Activated T-helper 17 cell treated with anti-CD3 and anti-CD28 coated beads, Interleukin-2, amount 50 U/mL, for 72 hours (primary cell): ENCODE measurements at regions not wholly inside any gene's neighbourhood (a gene's known extent, or its start where the extent isn't known, plus 50 kb on each side); places are given as distances from the start of the nearest gene placed in this dataset.

Experiments
- ATAC-seq: fragments of 150-1000 bp; cut with Tn5 transposase; replicated peaks from 2 replicates; pipeline ENCODE4 v1.10.0; 2021; ENCODE audit warnings: mild to moderate bottlenecking, moderate library complexity
- H3K27ac Mint-ChIP-seq: one replicate; pipeline ENCODE4 v1.8.0; 2022; ENCODE audit warnings: mixed read lengths
- H3K27me3 Mint-ChIP-seq: one replicate; pipeline ENCODE4 v1.8.0; 2022; ENCODE audit warnings: mixed read lengths
- H3K36me3 Mint-ChIP-seq: one replicate; pipeline ENCODE4 v1.8.0; 2022; ENCODE audit warnings: low read depth, mild to moderate bottlenecking, mixed read lengths
- H3K4me1 Mint-ChIP-seq: one replicate; pipeline ENCODE4 v1.8.0; 2022; ENCODE audit warnings: mixed read lengths
- H3K4me3 Mint-ChIP-seq: one replicate; pipeline ENCODE4 v1.8.0; 2022; ENCODE audit warnings: mild to moderate bottlenecking, mixed read lengths
- H3K9me3 Mint-ChIP-seq: one replicate; pipeline ENCODE4 v1.8.0; 2022; ENCODE audit warnings: mixed read lengths

- ATAC-seq, result no peak
- Mint-ChIP-seq H3K27ac (no peak overlapping the region), H3K4me1 (no peaks in the 10 kb centered on the region), H3K4me3 (no peak overlapping the region), H3K9me3 (peaks cover 4% of the 10 kb centered on the region), H3K27me3 (peaks cover 45% of the 10 kb centered on the region), H3K36me3 (no peaks in the 10 kb centered on the region)
These were observed 129.3 kb upstream of the C1orf174 start for GRCh38 chr1:4029376-4029775.

- Mint-ChIP-seq H3K27ac (no peak overlapping the region), H3K9me3 (peaks cover 4% of the 10 kb centered on the region), H3K4me1 (no peaks in the 10 kb centered on the region), H3K36me3 (no peaks in the 10 kb centered on the region), H3K4me3 (no peak overlapping the region), H3K27me3 (peaks cover 35% of the 10 kb centered on the region)
- no peak for ATAC-seq
These were observed 132.5 kb upstream of the C1orf174 start for GRCh38 chr1:4032571-4032970.

GRCh38 chr1:4033129-4033676 is 133.1 kb upstream of the C1orf174 start:
- Mint-ChIP-seq H3K36me3 (no peaks in the 10 kb centered on the region), H3K9me3 (peaks cover 4% of the 10 kb centered on the region), H3K27me3 (peaks cover 39% of the 10 kb centered on the region), H3K4me3 (no peak overlapping the region), H3K27ac (no peak overlapping the region), H3K4me1 (no peaks in the 10 kb centered on the region)
- ATAC-seq, result no peak

- H3K27me3 Mint-ChIP-seq, result peaks cover 44% of the 10 kb centered on the region
- no peaks in the 10 kb centered on the region for H3K4me1 Mint-ChIP-seq
- no peak overlapping the region for H3K4me3 Mint-ChIP-seq
- H3K36me3 Mint-ChIP-seq, result no peaks in the 10 kb centered on the region
- no peak for ATAC-seq
- H3K9me3 Mint-ChIP-seq, result peaks cover 4% of the 10 kb centered on the region
- H3K27ac Mint-ChIP-seq, result no peak overlapping the region
These were observed 133.6 kb upstream of the C1orf174 start for GRCh38 chr1:4033713-4034112.

- H3K9me3 Mint-ChIP-seq, result peaks cover 4% of the 10 kb centered on the region
- ATAC-seq, result no peak
These were observed 134.3 kb upstream of the C1orf174 start for GRCh38 chr1:4034318-4034887.

GRCh38 chr1:4044967-4045366 is 144.9 kb upstream of the C1orf174 start:
- no peak overlapping the region for H3K27ac Mint-ChIP-seq
- H3K36me3 Mint-ChIP-seq, result no peaks in the 10 kb centered on the region
- H3K4me3 Mint-ChIP-seq, result no peak overlapping the region
- no peaks in the 10 kb centered on the region for H3K4me1 Mint-ChIP-seq
- ATAC-seq, result no peak
- no peaks in the 10 kb centered on the region for H3K9me3 Mint-ChIP-seq
- peaks cover 13% of the 10 kb centered on the region for H3K27me3 Mint-ChIP-seq

More at GRCh38 chr1:4034318-4034887, 134.3 kb upstream of the C1orf174 start:
- Mint-ChIP-seq H3K27me3 (peaks cover 48% of the 10 kb centered on the region), H3K4me3 (no peak overlapping the region), H3K36me3 (no peaks in the 10 kb centered on the region), H3K27ac (no peak overlapping the region), H3K4me1 (no peaks in the 10 kb centered on the region)

- H3K4me1 Mint-ChIP-seq, result no peaks in the 10 kb centered on the region
- no peaks in the 10 kb centered on the region for H3K36me3 Mint-ChIP-seq
- H3K27me3 Mint-ChIP-seq, result peaks cover 13% of the 10 kb centered on the region
- H3K9me3 Mint-ChIP-seq, result no peaks in the 10 kb centered on the region
- H3K4me3 Mint-ChIP-seq, result no peak overlapping the region
- ATAC-seq, result no peak
- no peak overlapping the region for H3K27ac Mint-ChIP-seq
These were observed 145.4 kb upstream of the C1orf174 start for GRCh38 chr1:4045397-4046010.

- no peaks in the 10 kb centered on the region for H3K9me3 Mint-ChIP-seq
- no peaks in the 10 kb centered on the region for H3K4me1 Mint-ChIP-seq
These were observed 146.9 kb upstream of the C1orf174 start for GRCh38 chr1:4046836-4047461.

GRCh38 chr1:4047666-4048065 is 147.6 kb upstream of the C1orf174 start:
- Mint-ChIP-seq H3K36me3 (no peaks in the 10 kb centered on the region), H3K4me1 (no peaks in the 10 kb centered on the region), H3K4me3 (no peak overlapping the region), H3K9me3 (no peaks in the 10 kb centered on the region), H3K27me3 (peaks cover 10% of the 10 kb centered on the region), H3K27ac (no peak overlapping the region)
- no peak for ATAC-seq

More at GRCh38 chr1:4046836-4047461, 146.9 kb upstream of the C1orf174 start:
- no peak for ATAC-seq
- H3K27me3 Mint-ChIP-seq, result peaks cover 8% of the 10 kb centered on the region
- H3K36me3 Mint-ChIP-seq, result no peaks in the 10 kb centered on the region
- no peak overlapping the region for H3K27ac Mint-ChIP-seq
- H3K4me3 Mint-ChIP-seq, result no peak overlapping the region

GRCh38 chr1:4048076-4048475 is 148.0 kb upstream of the C1orf174 start:
- no peaks in the 10 kb centered on the region for H3K9me3 Mint-ChIP-seq
- no peak overlapping the region for H3K4me3 Mint-ChIP-seq
- H3K36me3 Mint-ChIP-seq, result no peaks in the 10 kb centered on the region
- H3K27ac Mint-ChIP-seq, result no peak overlapping the region
- ATAC-seq, result no peak
- H3K27me3 Mint-ChIP-seq, result peaks cover 14% of the 10 kb centered on the region
- H3K4me1 Mint-ChIP-seq, result no peaks in the 10 kb centered on the region

GRCh38 chr1:4048921-4049320 is 148.8 kb upstream of the C1orf174 start:
- Mint-ChIP-seq H3K4me1 (no peaks in the 10 kb centered on the region), H3K4me3 (no peak overlapping the region), H3K36me3 (no peaks in the 10 kb centered on the region), H3K9me3 (no peaks in the 10 kb centered on the region), H3K27ac (no peak overlapping the region), H3K27me3 (peaks cover 14% of the 10 kb centered on the region)
- ATAC-seq, result no peak

- ATAC-seq, result no peak
These were observed 150.9 kb upstream of the C1orf174 start for GRCh38 chr1:4050998-4051397.

GRCh38 chr1:4052657-4053056 is 152.6 kb upstream of the C1orf174 start:
- Mint-ChIP-seq H3K27me3 (peaks cover 16% of the 10 kb centered on the region), H3K36me3 (no peaks in the 10 kb centered on the region), H3K9me3 (no peaks in the 10 kb centered on the region), H3K4me1 (no peaks in the 10 kb centered on the region), H3K4me3 (no peak overlapping the region), H3K27ac (no peak overlapping the region)
- no peak for ATAC-seq

More at GRCh38 chr1:4050998-4051397, 150.9 kb upstream of the C1orf174 start:
- H3K27me3 Mint-ChIP-seq, result peaks cover 11% of the 10 kb centered on the region
- no peak overlapping the region for H3K4me3 Mint-ChIP-seq
- H3K4me1 Mint-ChIP-seq, result no peaks in the 10 kb centered on the region
- no peaks in the 10 kb centered on the region for H3K9me3 Mint-ChIP-seq
- no peaks in the 10 kb centered on the region for H3K36me3 Mint-ChIP-seq
- H3K27ac Mint-ChIP-seq, result no peak overlapping the region

GRCh38 chr1:4053160-4053748 is 153.2 kb upstream of the C1orf174 start:
- ATAC-seq, result no peak
- Mint-ChIP-seq H3K4me1 (no peaks in the 10 kb centered on the region), H3K36me3 (no peaks in the 10 kb centered on the region), H3K27me3 (peaks cover 16% of the 10 kb centered on the region), H3K9me3 (no peaks in the 10 kb centered on the region), H3K27ac (no peak overlapping the region), H3K4me3 (no peak overlapping the region)

GRCh38 chr1:4053774-4054173 is 153.7 kb upstream of the C1orf174 start:
- Mint-ChIP-seq H3K4me3 (no peak overlapping the region), H3K4me1 (no peaks in the 10 kb centered on the region), H3K27ac (no peak overlapping the region), H3K36me3 (no peaks in the 10 kb centered on the region), H3K9me3 (no peaks in the 10 kb centered on the region), H3K27me3 (peaks cover 16% of the 10 kb centered on the region)
- ATAC-seq, result no peak
